ENCODE measurements at regions not wholly inside any gene's neighbourhood (a gene's known extent, or its start where the extent isn't known, plus 50 kb on each side); places are given as distances from the start of the nearest gene placed in this dataset.
"Not testable (repeated sequence)": the region's sequence is repeated elsewhere in the genome, so short reads cannot be mapped to it uniquely, and the experiment has no call there.

GRCh38 chr6:14397518-14397901 is 279.9 kb downstream of the CD83 start:
- H3K9me3 ChIP-seq (ENCODE audit: control insufficient read depth, low read depth, low read length), result peaks cover 13% of the 10 kb centered on the region

DNA sequence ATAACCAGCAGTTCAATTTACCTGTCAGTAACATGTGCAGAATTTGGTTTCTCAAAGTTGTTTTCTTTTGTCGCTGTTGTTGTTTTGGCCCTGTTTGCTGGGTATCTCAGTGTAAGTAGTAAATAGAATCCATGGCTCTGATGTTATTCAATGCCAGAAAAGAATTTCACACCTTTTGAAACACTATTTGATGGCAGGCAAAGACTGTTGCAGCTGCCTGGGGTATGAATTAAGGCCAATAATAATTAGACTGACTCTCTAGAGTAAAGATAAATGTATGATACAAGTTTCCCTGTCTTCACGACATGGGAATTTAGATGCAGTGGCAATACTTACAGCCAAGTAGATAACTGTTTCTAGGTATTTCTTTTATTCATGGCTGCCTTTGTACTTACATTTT is 281.4 kb downstream of the CD83 start:
- Histone ChIP-seq H3K9me3 (ENCODE audit: control insufficient read depth, low read depth, low read length) (peaks cover 13% of the 10 kb centered on the region), H3K36me3 (ENCODE audit: control insufficient read depth, low read depth, low read length) (no peaks in the 10 kb centered on the region), H3K4me3 (ENCODE audit: low read length) (no peak overlapping the region), H3K4me1 (ENCODE audit: control insufficient read depth, low read depth, low read length) (no peaks in the 10 kb centered on the region), H3K27ac (ENCODE audit: low read length) (no peak overlapping the region), H3K27me3 (ENCODE audit: control insufficient read depth, insufficient read depth, low read length) (no peaks in the 10 kb centered on the region), H3K9ac (ENCODE audit: low read length) (no peak overlapping the region)

More at GRCh38 chr6:14397518-14397901, 279.9 kb downstream of the CD83 start:
- no peaks in the 10 kb centered on the region for H3K27me3 ChIP-seq (ENCODE audit: control insufficient read depth, insufficient read depth, low read length)
- no peak overlapping the region for H3K4me3 ChIP-seq (ENCODE audit: low read length)
- H3K27ac ChIP-seq (ENCODE audit: low read length), result no peak overlapping the region
- H3K4me1 ChIP-seq (ENCODE audit: control insufficient read depth, low read depth, low read length), result no peaks in the 10 kb centered on the region
- H3K36me3 ChIP-seq (ENCODE audit: control insufficient read depth, low read depth, low read length), result no peaks in the 10 kb centered on the region
- H3K9ac ChIP-seq (ENCODE audit: low read length), result no peak overlapping the region

- peaks cover 13% of the 10 kb centered on the region for H3K9me3 ChIP-seq (ENCODE audit: control insufficient read depth, low read depth, low read length)
- H3K27me3 ChIP-seq (ENCODE audit: control insufficient read depth, insufficient read depth, low read length), result no peaks in the 10 kb centered on the region
- H3K9ac ChIP-seq (ENCODE audit: low read length), result no peak overlapping the region
- no peak overlapping the region for H3K27ac ChIP-seq (ENCODE audit: low read length)
- no peaks in the 10 kb centered on the region for H3K4me1 ChIP-seq (ENCODE audit: control insufficient read depth, low read depth, low read length)
- no peaks in the 10 kb centered on the region for H3K36me3 ChIP-seq (ENCODE audit: control insufficient read depth, low read depth, low read length)
- no peak overlapping the region for H3K4me3 ChIP-seq (ENCODE audit: low read length)
Measured at GRCh38 chr6:14399635-14400034, 282.1 kb downstream of the CD83 start.

- H3K27me3 ChIP-seq (ENCODE audit: control insufficient read depth, insufficient read depth, low read length), result no peaks in the 10 kb centered on the region
- H3K36me3 ChIP-seq (ENCODE audit: control insufficient read depth, low read depth, low read length), result no peaks in the 10 kb centered on the region
- H3K9ac ChIP-seq (ENCODE audit: low read length), result no peak overlapping the region
- H3K9me3 ChIP-seq (ENCODE audit: control insufficient read depth, low read depth, low read length), result peaks cover 13% of the 10 kb centered on the region
- H3K4me1 ChIP-seq (ENCODE audit: control insufficient read depth, low read depth, low read length), result no peaks in the 10 kb centered on the region
- H3K27ac ChIP-seq (ENCODE audit: low read length), result no peak overlapping the region
- no peak overlapping the region for H3K4me3 ChIP-seq (ENCODE audit: low read length)
Measured at GRCh38 chr6:14401246-14401645, 283.7 kb downstream of the CD83 start.

GRCh38 chr6:14406614-14407331 is 289.2 kb downstream of the CD83 start:
- Histone ChIP-seq H3K9me3 (ENCODE audit: control insufficient read depth, low read depth, low read length) (no peaks in the 10 kb centered on the region), H3K4me1 (ENCODE audit: control insufficient read depth, low read depth, low read length) (peaks cover 14% of the 10 kb centered on the region), H3K36me3 (ENCODE audit: control insufficient read depth, low read depth, low read length) (no peaks in the 10 kb centered on the region), H3K4me3 (ENCODE audit: low read length) (no peak overlapping the region), H3K27ac (ENCODE audit: low read length) (no peak overlapping the region), H3K9ac (ENCODE audit: low read length) (no peak overlapping the region), H3K27me3 (ENCODE audit: control insufficient read depth, insufficient read depth, low read length) (no peaks in the 10 kb centered on the region)

DNA sequence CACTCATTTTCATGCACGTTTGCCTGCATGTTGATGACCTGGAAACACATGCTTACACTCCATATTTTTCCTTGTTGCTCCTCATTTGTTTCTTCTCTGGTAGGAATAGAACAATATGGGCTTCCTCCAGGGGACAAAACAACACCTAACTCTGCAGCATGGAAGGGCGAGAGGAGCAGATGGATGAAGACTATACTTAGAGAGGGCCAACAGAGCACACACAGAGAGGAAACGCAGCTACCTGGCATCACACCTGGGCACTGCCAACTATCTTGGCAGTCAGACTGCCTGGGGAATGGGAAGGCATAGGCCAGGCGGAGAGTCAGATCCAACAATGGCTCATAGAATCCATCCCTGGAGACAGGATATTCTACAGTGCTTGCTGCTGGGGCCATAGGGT is 290.9 kb downstream of the CD83 start:
- no peak overlapping the region for H3K9ac ChIP-seq (ENCODE audit: low read length)
- H3K4me3 ChIP-seq (ENCODE audit: low read length), result no peak overlapping the region
- peaks cover 14% of the 10 kb centered on the region for H3K4me1 ChIP-seq (ENCODE audit: control insufficient read depth, low read depth, low read length)
- no peaks in the 10 kb centered on the region for H3K9me3 ChIP-seq (ENCODE audit: control insufficient read depth, low read depth, low read length)
- no peak overlapping the region for H3K27ac ChIP-seq (ENCODE audit: low read length)
- no peaks in the 10 kb centered on the region for H3K36me3 ChIP-seq (ENCODE audit: control insufficient read depth, low read depth, low read length)
- H3K27me3 ChIP-seq (ENCODE audit: control insufficient read depth, insufficient read depth, low read length), result no peaks in the 10 kb centered on the region

DNA sequence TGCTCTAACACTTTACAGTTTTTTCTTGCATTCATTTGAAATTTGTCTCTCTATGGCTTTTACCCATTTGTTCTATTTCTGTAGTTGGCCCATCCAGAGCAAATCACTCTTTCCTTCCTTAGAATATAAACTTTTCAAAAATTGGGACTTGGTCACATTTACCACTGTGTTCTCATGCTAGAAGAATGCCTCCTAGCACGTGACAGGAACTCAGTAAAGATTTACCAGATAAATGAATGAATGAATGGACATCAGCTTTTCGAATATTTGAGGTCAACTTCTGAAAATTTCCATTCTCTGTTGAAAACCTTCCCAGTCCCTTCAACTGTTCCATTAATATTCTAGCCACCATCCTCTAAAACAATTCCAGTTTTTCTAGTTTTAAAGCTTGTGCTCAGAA is 294.5 kb downstream of the CD83 start:
- H3K27ac ChIP-seq (ENCODE audit: low read length), result no peak overlapping the region
- no peak overlapping the region for H3K4me3 ChIP-seq (ENCODE audit: low read length)
- H3K36me3 ChIP-seq (ENCODE audit: control insufficient read depth, low read depth, low read length), result no peaks in the 10 kb centered on the region
- H3K27me3 ChIP-seq (ENCODE audit: control insufficient read depth, insufficient read depth, low read length), result no peaks in the 10 kb centered on the region
- peaks cover 6% of the 10 kb centered on the region for H3K4me1 ChIP-seq (ENCODE audit: control insufficient read depth, low read depth, low read length)
- no peaks in the 10 kb centered on the region for H3K9me3 ChIP-seq (ENCODE audit: control insufficient read depth, low read depth, low read length)
- no peak overlapping the region for H3K9ac ChIP-seq (ENCODE audit: low read length)

DNA sequence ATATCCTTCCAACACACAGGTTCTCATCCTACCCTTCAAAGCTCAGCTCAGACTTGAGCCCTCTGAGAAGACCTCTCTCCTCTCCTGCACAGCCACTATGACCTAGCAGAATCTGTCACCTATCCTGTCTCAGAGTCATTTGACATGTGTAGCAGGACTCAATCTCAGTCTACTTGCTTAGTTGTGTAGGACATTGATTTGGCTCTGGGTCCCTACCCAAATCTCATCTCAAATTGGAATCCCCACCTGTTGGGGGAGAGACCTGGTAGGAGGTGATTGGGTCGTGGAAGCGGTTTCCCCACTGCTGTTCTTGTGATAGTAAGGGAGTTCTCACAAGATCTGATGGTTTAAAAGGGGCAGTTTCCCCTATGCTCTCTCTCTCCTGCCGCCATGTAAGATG is 297.9 kb downstream of the CD83 start:
- Histone ChIP-seq H3K27me3 (ENCODE audit: control insufficient read depth, insufficient read depth, low read length) (no peaks in the 10 kb centered on the region), H3K4me3 (ENCODE audit: low read length) (no peak overlapping the region), H3K27ac (ENCODE audit: low read length) (no peak overlapping the region), H3K9me3 (ENCODE audit: control insufficient read depth, low read depth, low read length) (peaks cover 4% of the 10 kb centered on the region), H3K4me1 (ENCODE audit: control insufficient read depth, low read depth, low read length) (no peaks in the 10 kb centered on the region), H3K36me3 (ENCODE audit: control insufficient read depth, low read depth, low read length) (no peaks in the 10 kb centered on the region), H3K9ac (ENCODE audit: low read length) (no peak overlapping the region)

DNA sequence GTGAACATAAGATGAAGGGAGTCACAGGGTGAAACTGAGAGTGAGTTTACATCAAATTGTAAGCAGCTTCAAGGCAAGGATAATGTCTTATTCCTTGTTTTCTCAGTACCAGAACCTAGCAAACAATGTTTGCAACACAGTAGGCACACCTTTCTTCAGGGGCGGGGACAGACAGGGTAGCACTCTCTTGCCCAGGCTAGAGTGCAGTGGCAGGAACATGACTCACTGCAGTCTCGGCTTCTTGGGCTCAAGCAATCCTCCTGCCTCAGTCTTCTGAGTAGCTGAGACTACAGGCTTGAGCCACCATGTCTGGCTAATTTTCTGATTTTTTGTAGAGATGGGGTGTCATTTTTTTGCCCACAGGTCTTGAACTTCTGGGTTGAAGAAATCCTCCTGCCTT is 299.8 kb downstream of the CD83 start:
- no peak overlapping the region for H3K27ac ChIP-seq (ENCODE audit: low read length)
- peaks cover 4% of the 10 kb centered on the region for H3K9me3 ChIP-seq (ENCODE audit: control insufficient read depth, low read depth, low read length)
- H3K4me1 ChIP-seq (ENCODE audit: control insufficient read depth, low read depth, low read length), result no peaks in the 10 kb centered on the region
- no peaks in the 10 kb centered on the region for H3K36me3 ChIP-seq (ENCODE audit: control insufficient read depth, low read depth, low read length)
- H3K27me3 ChIP-seq (ENCODE audit: control insufficient read depth, insufficient read depth, low read length), result no peaks in the 10 kb centered on the region
- H3K9ac ChIP-seq (ENCODE audit: low read length), result no peak overlapping the region
- no peak overlapping the region for H3K4me3 ChIP-seq (ENCODE audit: low read length)

DNA sequence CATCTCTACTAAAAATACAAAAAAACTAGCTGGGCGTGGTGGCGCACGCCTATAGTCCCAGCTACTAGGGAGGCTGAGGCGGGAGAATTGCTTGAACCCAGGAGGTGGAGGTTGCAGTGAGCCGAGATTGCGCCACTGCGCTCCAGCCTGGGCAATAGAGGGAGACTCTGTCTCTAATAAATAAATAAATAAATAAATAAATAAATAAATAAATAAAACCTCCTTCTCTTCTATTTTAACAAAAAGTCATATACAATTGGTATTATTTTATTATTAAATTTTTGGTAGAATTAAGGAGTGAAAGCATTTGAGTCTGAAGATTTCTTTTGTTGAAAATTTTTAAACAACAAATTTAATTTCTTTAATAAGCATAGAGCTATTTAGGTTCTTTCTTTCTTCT is 301.7 kb downstream of the CD83 start:
- not testable (repeated sequence) for H3K27me3 ChIP-seq (ENCODE audit: control insufficient read depth, insufficient read depth, low read length); H3K4me3 ChIP-seq (ENCODE audit: low read length); H3K9me3 ChIP-seq (ENCODE audit: control insufficient read depth, low read depth, low read length); H3K36me3 ChIP-seq (ENCODE audit: control insufficient read depth, low read depth, low read length); H3K27ac ChIP-seq (ENCODE audit: low read length); H3K9ac ChIP-seq (ENCODE audit: low read length); H3K4me1 ChIP-seq (ENCODE audit: control insufficient read depth, low read depth, low read length)

- H3K4me1 ChIP-seq (ENCODE audit: control insufficient read depth, low read depth, low read length), result no peaks in the 10 kb centered on the region
- H3K36me3 ChIP-seq (ENCODE audit: control insufficient read depth, low read depth, low read length), result no peaks in the 10 kb centered on the region
- H3K9ac ChIP-seq (ENCODE audit: low read length), result no peak overlapping the region
Measured at GRCh38 chr6:14422061-14422460, 304.5 kb downstream of the CD83 start.

DNA sequence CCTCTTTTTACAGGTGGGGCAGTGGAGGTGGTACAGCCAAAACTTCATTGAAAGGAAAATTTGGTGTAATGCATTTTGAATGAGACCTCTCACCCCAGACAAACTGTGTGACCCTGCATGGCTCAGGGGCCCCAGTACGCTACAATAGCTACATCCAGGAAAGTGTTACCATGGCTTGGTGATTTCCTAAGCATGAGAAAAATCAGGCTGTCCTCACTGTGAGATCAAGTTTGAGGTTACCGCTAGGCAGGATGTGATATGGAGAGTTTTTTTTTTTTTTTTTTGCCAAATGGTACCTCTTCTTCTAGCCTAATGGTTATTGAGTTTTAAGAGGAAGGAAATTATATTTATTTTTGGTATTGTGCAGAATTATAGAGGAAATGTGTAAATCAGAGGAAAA is 305.3 kb downstream of the CD83 start:
- no peak overlapping the region for H3K4me3 ChIP-seq (ENCODE audit: low read length)
- no peaks in the 10 kb centered on the region for H3K4me1 ChIP-seq (ENCODE audit: control insufficient read depth, low read depth, low read length)
- H3K36me3 ChIP-seq (ENCODE audit: control insufficient read depth, low read depth, low read length), result no peaks in the 10 kb centered on the region
- peaks cover 2% of the 10 kb centered on the region for H3K9me3 ChIP-seq (ENCODE audit: control insufficient read depth, low read depth, low read length)
- H3K9ac ChIP-seq (ENCODE audit: low read length), result no peak overlapping the region
- no peaks in the 10 kb centered on the region for H3K27me3 ChIP-seq (ENCODE audit: control insufficient read depth, insufficient read depth, low read length)
- H3K27ac ChIP-seq (ENCODE audit: low read length), result no peak overlapping the region

More at GRCh38 chr6:14422061-14422460, 304.5 kb downstream of the CD83 start:
- H3K9me3 ChIP-seq (ENCODE audit: control insufficient read depth, low read depth, low read length), result peaks cover 4% of the 10 kb centered on the region
- H3K27me3 ChIP-seq (ENCODE audit: control insufficient read depth, insufficient read depth, low read length), result no peaks in the 10 kb centered on the region
- H3K4me3 ChIP-seq (ENCODE audit: low read length), result no peak overlapping the region
- no peak overlapping the region for H3K27ac ChIP-seq (ENCODE audit: low read length)

Data from iPS-18a (cell line).